GM19351 (cell line): ENCODE measurements at regions not wholly inside any gene's neighbourhood (a gene's known extent, or its start where the extent isn't known, plus 50 kb on each side); places are given as distances from the start of the nearest gene placed in this dataset.

Experiments used
- ATAC-seq: cut with Tn5 transposase; IDR thresholded peaks from one replicate; pipeline ENCODE4 v1.9.1; 2021; ENCODE audit warnings: mild to moderate bottlenecking, moderate library complexity; ENCODE audit not compliant: unreplicated experiment

GRCh38 chr4:165716472-165716871, 156.6 kb upstream of the TLL1 start:
- no peak for ATAC-seq

- ATAC-seq = no peak
Measured at GRCh38 chr4:165718660-165719059, 154.4 kb upstream of the TLL1 start.

- ATAC-seq = no peak
Measured at GRCh38 chr4:165720411-165721082, 152.5 kb upstream of the TLL1 start.

- ATAC-seq = no peak
Measured at GRCh38 chr4:165721815-165722214, 151.2 kb upstream of the TLL1 start.

GRCh38 chr4:165723051-165723795, 149.8 kb upstream of the TLL1 start:
- no peak for ATAC-seq

GRCh38 chr4:165724786-165725185, 148.3 kb upstream of the TLL1 start:
- no peak for ATAC-seq

- ATAC-seq = no peak
Measured at GRCh38 chr4:165725352-165725751, 147.7 kb upstream of the TLL1 start.

- ATAC-seq = no peak
Measured at GRCh38 chr4:165726831-165727230, 146.2 kb upstream of the TLL1 start.

GRCh38 chr4:165737309-165737972, 135.6 kb upstream of the TLL1 start:
- ATAC-seq = no peak

- no peak for ATAC-seq
Measured at GRCh38 chr4:165738571-165738970, 134.5 kb upstream of the TLL1 start.

GRCh38 chr4:165740911-165741310, 132.1 kb upstream of the TLL1 start:
- no peak for ATAC-seq

GRCh38 chr4:165743422-165743821, 129.6 kb upstream of the TLL1 start:
- no peak for ATAC-seq

GRCh38 chr4:165744370-165744769, 128.7 kb upstream of the TLL1 start:
- ATAC-seq = no peak

- ATAC-seq = no peak
Measured at GRCh38 chr4:165748321-165748720, 124.7 kb upstream of the TLL1 start.

- no peak for ATAC-seq
Measured at GRCh38 chr4:165751882-165752281, 121.2 kb upstream of the TLL1 start.

GRCh38 chr4:165754664-165755063, 118.4 kb upstream of the TLL1 start:
- ATAC-seq = no peak

- ATAC-seq = no peak
Measured at GRCh38 chr4:165756836-165757235, 116.2 kb upstream of the TLL1 start.

GRCh38 chr4:165757451-165757850, 115.6 kb upstream of the TLL1 start:
- no peak for ATAC-seq

- ATAC-seq = no peak
Measured at GRCh38 chr4:165758086-165758485, 115.0 kb upstream of the TLL1 start.

GRCh38 chr4:165760182-165760581, 112.9 kb upstream of the TLL1 start:
- no peak for ATAC-seq

GRCh38 chr4:165761963-165762362, 111.1 kb upstream of the TLL1 start:
- no peak for ATAC-seq

GRCh38 chr4:165763640-165764039, 109.4 kb upstream of the TLL1 start:
- ATAC-seq = no peak
